Activated CD4-positive, alpha-beta T cell treated with anti-CD3 and anti-CD28 coated beads, Interleukin-2, amount 50 U/mL, for 48 hours (primary cell): ENCODE measurements at regions not wholly inside any gene's neighbourhood (a gene's known extent, or its start where the extent isn't known, plus 50 kb on each side); places are given as distances from the start of the nearest gene placed in this dataset.
"Not testable (repeated sequence)": the region's sequence is repeated elsewhere in the genome, so short reads cannot be mapped to it uniquely, and the experiment has no call there.

ENCODE experiments used
- DNase-seq, 2 experiments: peaks; one replicate each; pipeline ENCODE4 v3.0.0-alpha.2; 2020

DNA sequence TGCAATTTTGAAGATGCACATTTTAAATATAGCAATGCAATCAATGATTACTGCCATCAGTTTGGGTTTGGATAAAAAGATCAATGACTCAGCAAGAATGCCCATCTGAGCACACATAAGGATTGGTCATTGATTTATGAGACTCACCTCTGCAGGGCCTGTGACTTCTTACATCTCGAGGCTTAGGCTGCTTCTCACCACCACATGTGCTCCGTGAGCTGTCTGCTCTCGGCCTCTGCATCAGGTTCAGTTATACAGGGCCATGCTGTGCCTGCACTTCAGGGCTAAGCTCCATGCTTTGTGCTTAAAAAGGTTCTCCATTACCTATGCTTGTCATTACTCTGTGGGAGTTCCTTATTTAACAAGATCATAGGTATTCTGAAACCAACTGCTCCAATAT lies 887.5 kb downstream of the DIPK2A start:
- no peak for DNase-seq

- DNase-seq = no peak
These were observed 893.0 kb downstream of the DIPK2A start for GRCh38 chr3:144864646-144865045.

- no peak for DNase-seq
These were observed 894.3 kb downstream of the DIPK2A start for GRCh38 chr3:144865948-144866347.

DNA sequence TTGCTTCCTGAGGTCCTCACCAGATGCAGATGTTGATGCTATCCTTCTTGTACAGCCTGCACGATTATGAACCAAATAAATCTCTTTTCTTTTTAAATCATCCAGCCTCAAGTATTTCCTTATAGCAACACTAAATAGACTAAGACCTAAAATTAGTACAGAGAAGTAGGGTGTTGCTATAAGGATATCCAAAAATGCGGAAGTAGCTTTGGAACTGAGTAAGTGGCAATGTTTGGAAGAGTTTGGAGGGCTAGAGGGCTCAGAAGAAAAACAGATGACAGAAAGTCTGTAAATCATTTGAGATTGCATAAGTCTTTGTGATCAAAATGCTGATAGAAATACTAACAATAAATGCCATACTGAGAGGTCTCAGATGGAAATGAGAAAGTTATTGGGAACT lies 894.9 kb downstream of the DIPK2A start:
- DNase-seq = no peak

GRCh38 chr3:144868506-144868905 lies 896.9 kb downstream of the DIPK2A start:
- DNase-seq = no peak

- no peak for DNase-seq
These were observed 901.4 kb downstream of the DIPK2A start for GRCh38 chr3:144873066-144873465.

GRCh38 chr3:144875211-144875610 lies 903.6 kb downstream of the DIPK2A start:
- no peak for DNase-seq

DNA sequence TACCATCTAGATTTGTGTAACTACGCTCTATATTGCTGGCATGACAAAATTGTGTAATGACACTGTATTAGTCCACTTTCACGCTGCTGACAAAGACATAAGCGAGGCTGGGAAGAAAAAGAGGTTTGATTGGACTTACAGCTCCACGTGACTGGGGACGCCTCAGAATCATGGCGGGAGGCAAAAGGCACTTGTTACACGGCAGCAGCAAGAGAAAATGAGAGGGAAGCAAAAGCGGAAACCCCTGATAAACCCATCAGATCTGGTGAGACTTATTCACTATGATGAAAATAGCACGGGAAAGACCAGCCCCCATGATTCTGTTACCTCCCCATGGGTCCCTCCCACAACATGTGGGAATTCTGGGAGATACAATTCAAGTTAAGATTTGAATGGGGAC lies 905.7 kb downstream of the DIPK2A start:
- DNase-seq = no peak

DNA sequence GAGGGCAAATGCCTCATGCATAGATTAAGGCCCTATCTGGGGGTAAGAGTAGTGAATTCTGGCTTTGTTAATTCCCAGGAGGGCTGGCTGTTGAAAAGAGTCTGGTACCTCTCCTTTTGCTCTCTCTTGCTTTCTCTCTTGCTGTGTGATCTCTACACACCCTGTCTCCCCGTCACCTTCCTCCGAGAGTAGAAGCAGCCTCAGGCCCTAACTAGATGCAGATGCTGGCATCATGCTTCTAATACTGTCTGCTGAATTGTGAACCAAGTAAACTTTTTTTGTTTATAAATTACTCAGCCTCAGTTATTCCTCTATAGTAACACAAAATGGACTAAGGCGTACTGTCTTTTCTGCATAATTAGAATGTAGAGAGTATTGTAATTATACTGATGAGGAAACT lies 908.1 kb downstream of the DIPK2A start:
- no peak for DNase-seq

DNA sequence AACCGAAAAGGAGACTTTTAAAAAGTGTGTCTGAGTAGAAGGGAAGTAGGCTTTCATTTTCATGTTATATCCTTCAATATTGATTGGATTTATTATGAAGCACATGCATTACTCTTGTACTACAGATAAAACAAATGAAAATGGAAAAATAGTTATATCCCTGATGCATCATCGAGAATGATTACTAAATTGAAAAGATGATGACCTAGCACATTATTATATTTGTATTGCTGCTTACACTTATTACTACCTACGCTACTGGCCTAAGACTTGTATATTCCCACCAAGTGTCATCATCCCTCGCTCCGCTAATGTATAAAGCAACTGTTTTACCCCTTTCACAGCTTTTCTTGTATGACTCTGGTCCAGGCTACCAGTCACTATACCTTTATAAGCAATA lies 922.4 kb downstream of the DIPK2A start:
- no peak for DNase-seq

DNA sequence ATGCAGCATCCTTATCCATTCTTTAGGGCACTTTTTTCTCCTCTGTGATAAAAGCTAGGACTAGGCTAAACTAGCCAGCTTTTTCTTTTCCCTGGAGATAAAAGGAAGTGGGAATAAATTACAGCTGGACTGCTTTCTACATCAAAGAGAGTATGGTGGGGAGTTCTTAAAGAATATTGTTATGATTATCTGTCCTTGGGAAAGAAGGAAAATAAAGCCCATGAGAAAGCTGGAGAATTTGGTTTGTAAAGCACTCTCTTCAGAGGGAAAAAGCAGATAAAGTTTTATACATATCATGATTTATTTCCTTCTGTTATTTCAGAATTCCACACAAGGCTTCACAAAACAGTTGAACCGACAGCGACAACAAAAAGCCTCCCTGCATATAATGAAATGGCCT lies 923.0 kb downstream of the DIPK2A start:
- no peak for DNase-seq

DNA sequence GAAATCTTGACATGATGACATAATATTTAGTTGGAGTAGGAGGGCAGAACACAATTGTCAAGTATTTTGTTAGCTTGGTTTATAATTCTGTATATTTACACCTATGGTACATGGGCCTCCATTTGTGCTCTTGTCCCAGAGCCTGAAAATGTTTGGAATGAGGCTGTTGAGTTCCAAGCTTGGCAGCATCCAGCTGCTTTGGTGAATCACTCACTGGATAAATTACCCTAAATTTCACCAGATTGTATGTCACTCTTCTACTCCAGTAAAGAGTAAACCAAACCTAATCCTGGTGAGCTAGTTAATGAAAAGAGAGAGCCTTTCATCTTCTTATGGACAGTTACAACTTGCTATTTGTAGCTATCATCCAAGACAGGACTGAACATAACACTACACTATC lies 928.7 kb downstream of the DIPK2A start:
- DNase-seq = no peak

DNA sequence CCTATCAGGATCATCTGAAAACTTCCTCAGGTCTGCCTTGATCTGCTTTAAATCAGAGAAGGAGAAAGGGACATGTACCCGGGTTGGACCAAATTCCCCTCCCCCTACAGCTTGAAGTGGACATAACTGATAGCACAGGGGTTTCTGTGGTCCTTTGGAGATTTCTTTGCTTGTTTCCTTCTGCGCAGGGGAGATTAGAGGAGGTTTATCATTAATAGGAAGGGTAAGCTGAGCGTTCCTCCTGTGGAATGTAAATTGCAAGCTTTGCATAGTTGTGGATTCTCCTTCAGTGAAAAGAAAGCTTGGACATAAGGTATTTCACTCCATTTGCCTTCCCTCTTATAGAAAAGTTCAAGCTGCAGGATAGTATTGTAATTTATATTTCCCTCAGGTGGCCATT lies 936.0 kb downstream of the DIPK2A start:
- not testable (repeated sequence) for DNase-seq

DNA sequence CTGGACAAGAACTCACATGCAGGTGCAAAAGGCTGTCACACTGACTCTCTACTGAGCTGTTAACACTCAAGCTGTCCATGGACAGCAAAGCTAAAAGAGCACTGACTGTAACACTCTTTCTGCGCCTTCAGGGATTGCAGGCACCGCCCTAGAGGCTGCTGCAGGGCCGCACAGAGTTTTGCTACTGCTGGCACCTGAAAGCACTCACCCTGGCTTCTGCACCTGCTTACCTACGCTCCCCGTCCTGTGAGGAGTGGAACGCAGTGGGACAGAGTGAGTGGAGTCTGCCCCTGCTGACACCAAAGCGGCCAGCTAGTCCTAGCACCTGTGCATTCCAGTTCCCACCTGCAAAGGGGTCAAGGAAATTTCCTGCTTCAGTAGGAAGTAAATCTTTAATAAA lies 941.3 kb downstream of the DIPK2A start:
- no peak for DNase-seq

DNA sequence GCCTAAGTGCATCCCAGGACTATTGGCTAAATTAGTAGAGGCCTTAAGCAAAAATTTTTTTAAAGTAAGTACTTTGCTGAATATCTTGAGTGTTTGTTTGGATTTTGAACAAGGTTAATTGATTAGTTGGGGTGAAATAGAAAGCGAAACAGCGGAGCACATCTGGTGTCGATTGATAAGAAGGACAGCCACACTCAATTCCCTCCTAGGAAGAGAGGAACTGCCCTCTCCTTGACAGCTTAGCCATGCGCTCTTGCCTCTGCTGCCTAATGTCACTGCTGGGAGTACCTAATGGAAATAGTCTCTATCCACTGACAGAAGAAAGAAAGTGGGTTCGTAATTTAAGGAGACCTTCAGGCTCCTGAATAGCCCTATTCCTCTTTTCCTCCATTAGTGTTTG lies 943.6 kb downstream of the DIPK2A start:
- no peak for DNase-seq

- no peak for DNase-seq
These were observed 950.1 kb downstream of the DIPK2A start for GRCh38 chr3:144921710-144922109.

DNA sequence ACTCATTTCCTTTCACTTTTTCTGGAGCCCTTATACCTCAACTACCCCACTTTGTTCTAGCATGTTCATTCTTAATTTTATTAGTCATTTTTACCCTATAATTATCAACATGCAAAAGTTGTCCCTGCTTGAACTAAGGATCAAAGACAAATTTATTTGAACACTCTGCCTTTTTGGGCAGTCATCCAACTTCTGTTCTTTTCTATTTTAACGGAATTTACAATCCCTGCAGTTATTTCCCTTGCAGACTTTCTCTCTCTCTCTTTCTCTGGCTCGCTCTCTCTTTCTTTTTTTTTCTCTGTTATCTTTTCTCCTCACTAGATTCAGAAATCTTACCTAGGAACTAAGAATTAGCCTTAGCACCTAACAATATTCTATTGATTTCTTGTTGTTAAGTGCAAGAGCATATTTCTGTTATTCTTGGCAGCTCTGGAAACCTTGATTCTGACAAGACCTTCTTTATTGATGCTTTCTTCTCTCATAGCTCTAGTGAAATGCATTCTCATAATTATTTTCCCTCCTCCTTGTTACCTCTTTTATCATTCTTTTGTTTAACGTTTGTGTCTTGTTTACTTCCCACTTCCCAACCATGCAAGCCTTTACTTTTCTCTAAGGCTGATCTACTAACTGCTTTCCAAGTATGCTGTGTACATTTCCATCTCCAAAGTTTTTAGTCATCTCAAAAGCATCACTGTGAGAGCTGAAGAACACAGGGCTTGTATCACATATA lies 951.6 kb downstream of the DIPK2A start:
- no peak for DNase-seq

GRCh38 chr3:144930431-144930830 lies 958.8 kb downstream of the DIPK2A start:
- no peak for DNase-seq

DNA sequence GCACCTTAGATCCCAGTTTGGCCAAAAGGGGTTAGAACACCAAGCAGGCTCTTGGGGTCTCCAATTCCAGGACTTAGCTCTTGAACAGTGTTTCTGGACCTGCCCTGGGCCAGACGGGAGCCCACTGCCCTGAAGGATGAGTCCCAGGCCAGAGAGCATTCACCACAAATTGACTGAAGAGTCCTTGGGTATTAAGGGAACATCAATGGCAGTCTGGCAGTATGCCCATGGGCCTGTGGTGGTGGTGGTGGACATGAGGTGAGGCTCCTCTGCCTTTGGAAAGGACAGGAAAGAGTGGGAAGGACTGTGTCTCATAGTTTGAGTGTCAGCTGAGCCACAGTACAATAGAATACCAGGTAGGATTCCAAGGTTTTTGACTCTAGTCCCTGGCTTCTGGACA lies 960.0 kb downstream of the DIPK2A start:
- no peak for DNase-seq

- DNase-seq = no peak
These were observed 970.6 kb downstream of the DIPK2A start for GRCh38 chr3:144942093-144942837.

DNA sequence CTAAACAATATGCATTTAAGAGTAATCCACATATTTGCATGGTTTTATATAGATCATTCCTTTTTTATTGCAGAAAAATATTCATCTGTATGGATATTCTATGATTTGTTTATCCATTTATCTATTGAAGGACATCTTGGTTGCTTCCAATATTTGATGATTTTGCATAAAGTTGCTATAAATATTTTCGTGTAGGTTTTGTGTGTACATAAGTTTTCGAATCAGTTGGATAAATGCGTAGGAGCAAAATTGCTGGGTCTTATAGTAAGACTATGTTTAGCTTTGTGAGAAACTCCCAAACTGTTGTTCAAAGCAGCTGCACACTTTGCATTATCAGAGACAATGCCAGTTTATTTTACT lies 971.2 kb downstream of the DIPK2A start:
- no peak for DNase-seq

DNA sequence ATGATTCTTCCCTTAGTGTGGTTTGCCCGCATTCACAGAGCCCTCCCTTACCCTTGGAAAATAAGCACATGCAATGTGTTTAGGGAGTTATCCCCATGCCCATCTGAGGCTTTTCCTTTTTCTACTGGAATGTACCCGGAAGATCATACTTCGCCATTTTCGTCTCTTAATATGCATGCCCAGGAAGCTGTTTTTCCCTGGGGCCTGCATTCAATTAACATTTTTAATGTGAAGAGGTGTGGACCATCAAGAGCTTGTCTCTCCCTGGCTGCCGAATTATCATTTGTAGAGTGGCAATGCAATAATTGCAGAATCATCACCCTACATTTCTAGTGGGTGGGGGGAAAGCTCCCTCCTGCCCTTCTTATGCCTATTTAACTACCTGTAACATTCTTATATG lies 976.3 kb downstream of the DIPK2A start:
- DNase-seq = no peak

DNA sequence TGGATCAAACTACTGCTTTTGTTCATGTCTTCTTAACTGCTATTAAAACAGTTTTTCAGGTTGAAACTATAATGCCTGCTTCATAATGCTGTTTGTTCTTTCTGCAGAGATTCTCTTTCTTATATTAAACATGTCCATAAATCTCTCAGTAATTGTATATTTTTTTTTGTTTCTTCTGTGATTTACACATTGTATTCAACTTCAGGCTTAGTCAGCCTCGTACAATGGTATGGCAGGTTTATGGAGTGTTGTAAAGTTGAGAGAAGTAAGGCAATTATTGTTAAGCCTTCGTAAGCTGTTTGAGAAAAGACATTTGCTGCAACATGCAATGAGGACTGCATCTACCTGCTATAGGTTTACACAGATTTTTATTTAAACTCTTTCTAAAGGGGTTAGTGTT lies 977.1 kb downstream of the DIPK2A start:
- no peak for DNase-seq

- no peak for DNase-seq
These were observed 982.3 kb downstream of the DIPK2A start for GRCh38 chr3:144953959-144954358.
